HL-60 (cell line): ENCODE measurements at regions not wholly inside any gene's neighbourhood (a gene's known extent, or its start where the extent isn't known, plus 50 kb on each side); places are given as distances from the start of the nearest gene placed in this dataset.

Experiments used
- SPI1 ChIP-seq: IDR thresholded peaks from 2 replicates; pipeline ENCODE4 v1.6.1; 2012; ENCODE audit warnings: low read depth, mild to moderate bottlenecking, borderline replicate concordance
- TF ChIP-seq, protein P1 (sequence below): IDR thresholded peaks from one replicate; pipeline ENCODE4 v1.5.1; 2011; ENCODE audit warnings: low read length, control low read depth, inconsistent platforms; ENCODE audit not compliant: insufficient read depth

DNA sequence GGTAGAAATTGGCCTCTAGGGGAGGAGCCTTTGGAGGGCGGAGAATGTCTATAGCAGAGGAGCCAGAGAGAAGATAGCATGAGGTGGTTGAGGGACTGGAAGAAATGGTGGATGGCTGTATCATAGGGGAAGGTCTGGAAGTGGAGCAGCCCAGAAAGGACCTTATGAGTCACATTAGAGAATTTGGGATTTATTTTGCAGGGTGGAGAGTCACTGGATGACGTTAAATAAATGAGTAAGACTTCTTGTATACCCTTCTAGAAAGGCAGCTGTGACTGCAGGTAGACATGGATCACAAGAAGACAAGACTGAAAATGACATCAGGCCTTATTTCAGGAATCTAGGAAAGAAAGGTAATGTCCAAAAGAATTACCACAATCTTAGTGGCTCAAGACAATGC is 208.2 kb upstream of the TMTC1 start:
- TF ChIP-seq, protein P1, sequence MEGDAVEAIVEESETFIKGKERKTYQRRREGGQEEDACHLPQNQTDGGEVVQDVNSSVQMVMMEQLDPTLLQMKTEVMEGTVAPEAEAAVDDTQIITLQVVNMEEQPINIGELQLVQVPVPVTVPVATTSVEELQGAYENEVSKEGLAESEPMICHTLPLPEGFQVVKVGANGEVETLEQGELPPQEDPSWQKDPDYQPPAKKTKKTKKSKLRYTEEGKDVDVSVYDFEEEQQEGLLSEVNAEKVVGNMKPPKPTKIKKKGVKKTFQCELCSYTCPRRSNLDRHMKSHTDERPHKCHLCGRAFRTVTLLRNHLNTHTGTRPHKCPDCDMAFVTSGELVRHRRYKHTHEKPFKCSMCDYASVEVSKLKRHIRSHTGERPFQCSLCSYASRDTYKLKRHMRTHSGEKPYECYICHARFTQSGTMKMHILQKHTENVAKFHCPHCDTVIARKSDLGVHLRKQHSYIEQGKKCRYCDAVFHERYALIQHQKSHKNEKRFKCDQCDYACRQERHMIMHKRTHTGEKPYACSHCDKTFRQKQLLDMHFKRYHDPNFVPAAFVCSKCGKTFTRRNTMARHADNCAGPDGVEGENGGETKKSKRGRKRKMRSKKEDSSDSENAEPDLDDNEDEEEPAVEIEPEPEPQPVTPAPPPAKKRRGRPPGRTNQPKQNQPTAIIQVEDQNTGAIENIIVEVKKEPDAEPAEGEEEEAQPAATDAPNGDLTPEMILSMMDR: no peak
- TF ChIP-seq SPI1: no peak
